ENCODE measurements at regions not wholly inside any gene's neighbourhood (a gene's known extent, or its start where the extent isn't known, plus 50 kb on each side); places are given as distances from the start of the nearest gene placed in this dataset.

DNA sequence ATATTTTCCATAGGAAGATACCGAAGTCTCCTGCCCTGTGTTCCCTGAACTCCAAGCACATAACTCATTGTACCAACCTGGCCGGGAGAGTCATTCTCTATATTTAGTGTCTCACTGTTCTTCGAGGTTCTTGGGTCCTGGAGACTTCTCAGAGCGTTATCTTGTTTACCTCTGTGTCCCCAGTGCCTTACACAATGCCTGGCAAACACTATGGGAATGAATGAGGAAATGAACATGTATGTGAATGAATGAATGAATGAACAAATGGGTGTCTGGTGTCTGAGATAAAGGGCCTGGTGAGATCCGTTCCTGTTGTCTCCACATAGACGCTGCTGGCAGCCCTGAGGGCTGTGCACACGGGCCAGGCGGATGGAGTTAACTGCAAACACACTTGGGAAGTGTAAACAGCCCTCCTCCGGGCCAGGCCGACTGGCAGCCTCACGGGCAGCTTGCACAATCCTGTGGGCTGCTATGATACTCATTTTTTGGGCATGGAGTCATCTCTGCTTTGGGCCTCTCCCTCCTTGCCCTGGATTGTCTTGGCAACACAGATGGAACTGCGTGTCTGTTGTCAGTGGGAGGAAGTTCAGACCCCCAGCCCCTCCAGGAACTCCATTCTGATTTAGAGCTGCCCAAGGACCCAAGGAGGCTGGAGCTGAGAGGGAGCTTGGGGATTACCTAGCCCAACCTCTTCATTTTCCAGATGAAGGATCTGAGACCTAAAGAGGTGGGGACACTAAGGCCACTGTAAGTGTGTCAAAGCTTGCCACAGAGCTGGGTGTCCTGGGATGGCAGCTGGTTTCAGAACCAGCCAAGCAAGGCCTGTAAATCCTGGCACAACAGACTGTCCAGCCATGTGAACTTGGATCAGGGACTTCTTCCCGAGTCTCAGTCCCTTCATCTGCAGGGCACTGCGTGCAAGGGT lies 124.4 kb downstream of the INHBB start (continued):
- TF ChIP-seq, protein P1, sequence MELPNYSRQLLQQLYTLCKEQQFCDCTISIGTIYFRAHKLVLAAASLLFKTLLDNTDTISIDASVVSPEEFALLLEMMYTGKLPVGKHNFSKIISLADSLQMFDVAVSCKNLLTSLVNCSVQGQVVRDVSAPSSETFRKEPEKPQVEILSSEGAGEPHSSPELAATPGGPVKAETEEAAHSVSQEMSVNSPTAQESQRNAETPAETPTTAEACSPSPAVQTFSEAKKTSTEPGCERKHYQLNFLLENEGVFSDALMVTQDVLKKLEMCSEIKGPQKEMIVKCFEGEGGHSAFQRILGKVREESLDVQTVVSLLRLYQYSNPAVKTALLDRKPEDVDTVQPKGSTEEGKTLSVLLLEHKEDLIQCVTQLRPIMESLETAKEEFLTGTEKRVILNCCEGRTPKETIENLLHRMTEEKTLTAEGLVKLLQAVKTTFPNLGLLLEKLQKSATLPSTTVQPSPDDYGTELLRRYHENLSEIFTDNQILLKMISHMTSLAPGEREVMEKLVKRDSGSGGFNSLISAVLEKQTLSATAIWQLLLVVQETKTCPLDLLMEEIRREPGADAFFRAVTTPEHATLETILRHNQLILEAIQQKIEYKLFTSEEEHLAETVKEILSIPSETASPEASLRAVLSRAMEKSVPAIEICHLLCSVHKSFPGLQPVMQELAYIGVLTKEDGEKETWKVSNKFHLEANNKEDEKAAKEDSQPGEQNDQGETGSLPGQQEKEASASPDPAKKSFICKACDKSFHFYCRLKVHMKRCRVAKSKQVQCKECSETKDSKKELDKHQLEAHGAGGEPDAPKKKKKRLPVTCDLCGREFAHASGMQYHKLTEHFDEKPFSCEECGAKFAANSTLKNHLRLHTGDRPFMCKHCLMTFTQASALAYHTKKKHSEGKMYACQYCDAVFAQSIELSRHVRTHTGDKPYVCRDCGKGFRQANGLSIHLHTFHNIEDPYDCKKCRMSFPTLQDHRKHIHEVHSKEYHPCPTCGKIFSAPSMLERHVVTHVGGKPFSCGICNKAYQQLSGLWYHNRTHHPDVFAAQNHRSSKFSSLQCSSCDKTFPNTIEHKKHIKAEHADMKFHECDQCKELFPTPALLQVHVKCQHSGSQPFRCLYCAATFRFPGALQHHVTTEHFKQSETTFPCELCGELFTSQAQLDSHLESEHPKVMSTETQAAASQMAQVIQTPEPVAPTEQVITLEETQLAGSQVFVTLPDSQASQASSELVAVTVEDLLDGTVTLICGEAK (IDR thresholded peaks at IDR 0.05) = no peak
- TF ChIP-seq, protein P1 (CRISPR knock-in tag; IDR thresholded peaks at IDR 0.05) = peak; percentile 31; the same call in 1 of the 2 replicates
- TF ChIP-seq ZNF775 (CRISPR knock-in tag; IDR thresholded peaks at IDR 0.05; ENCODE audit: borderline replicate concordance) (no peak), ZNF335 (CRISPR knock-in tag; IDR thresholded peaks at IDR 0.05) (peak; percentile 90), ZNF136 (CRISPR knock-in tag; IDR thresholded peaks at IDR 0.05; ENCODE audit: low read depth) (peak; percentile 65; the same call in 1 of the 2 replicates), KMT2B (CRISPR knock-in tag; IDR thresholded peaks at IDR 0.05) (peak; percentile 71), EZH2 (conservative IDR thresholded peaks at IDR 0.05; ENCODE audit: low read depth, low read length) (no peak), NR1H2 (CRISPR knock-in tag; IDR thresholded peaks at IDR 0.05; ENCODE audit: borderline replicate concordance, low read depth) (no peak; the same call in 1 of the 2 replicates), REXO4 (CRISPR knock-in tag; IDR thresholded peaks at IDR 0.05; ENCODE audit: borderline replicate concordance) (no peak), ZNF451 (CRISPR knock-in tag; IDR thresholded peaks at IDR 0.05) (no peak), HOXA3 (CRISPR knock-in tag; IDR thresholded peaks at IDR 0.05) (peak; percentile 80), PAWR (CRISPR knock-in tag; IDR thresholded peaks at IDR 0.05; ENCODE audit: borderline replicate concordance) (0 out of 2 replicates have a peak, but pooled peaks have one; percentile 83), ZNF3 (CRISPR knock-in tag; IDR thresholded peaks at IDR 0.05) (peak; percentile 79), MTF2 (CRISPR knock-in tag; IDR thresholded peaks at IDR 0.05; ENCODE audit: borderline replicate concordance) (no peak), IKZF4 (CRISPR knock-in tag; IDR thresholded peaks at IDR 0.05; ENCODE audit: borderline replicate concordance, low read depth, not compliant biosample characterization) (no peak)
- TF ChIP-seq, protein P2, sequence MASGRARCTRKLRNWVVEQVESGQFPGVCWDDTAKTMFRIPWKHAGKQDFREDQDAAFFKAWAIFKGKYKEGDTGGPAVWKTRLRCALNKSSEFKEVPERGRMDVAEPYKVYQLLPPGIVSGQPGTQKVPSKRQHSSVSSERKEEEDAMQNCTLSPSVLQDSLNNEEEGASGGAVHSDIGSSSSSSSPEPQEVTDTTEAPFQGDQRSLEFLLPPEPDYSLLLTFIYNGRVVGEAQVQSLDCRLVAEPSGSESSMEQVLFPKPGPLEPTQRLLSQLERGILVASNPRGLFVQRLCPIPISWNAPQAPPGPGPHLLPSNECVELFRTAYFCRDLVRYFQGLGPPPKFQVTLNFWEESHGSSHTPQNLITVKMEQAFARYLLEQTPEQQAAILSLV (CRISPR knock-in tag; IDR thresholded peaks at IDR 0.05; ENCODE audit: borderline replicate concordance) = no peak
- TF ChIP-seq, protein P3, sequence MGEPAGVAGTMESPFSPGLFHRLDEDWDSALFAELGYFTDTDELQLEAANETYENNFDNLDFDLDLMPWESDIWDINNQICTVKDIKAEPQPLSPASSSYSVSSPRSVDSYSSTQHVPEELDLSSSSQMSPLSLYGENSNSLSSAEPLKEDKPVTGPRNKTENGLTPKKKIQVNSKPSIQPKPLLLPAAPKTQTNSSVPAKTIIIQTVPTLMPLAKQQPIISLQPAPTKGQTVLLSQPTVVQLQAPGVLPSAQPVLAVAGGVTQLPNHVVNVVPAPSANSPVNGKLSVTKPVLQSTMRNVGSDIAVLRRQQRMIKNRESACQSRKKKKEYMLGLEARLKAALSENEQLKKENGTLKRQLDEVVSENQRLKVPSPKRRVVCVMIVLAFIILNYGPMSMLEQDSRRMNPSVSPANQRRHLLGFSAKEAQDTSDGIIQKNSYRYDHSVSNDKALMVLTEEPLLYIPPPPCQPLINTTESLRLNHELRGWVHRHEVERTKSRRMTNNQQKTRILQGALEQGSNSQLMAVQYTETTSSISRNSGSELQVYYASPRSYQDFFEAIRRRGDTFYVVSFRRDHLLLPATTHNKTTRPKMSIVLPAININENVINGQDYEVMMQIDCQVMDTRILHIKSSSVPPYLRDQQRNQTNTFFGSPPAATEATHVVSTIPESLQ (CRISPR knock-in tag; conservative IDR thresholded peaks at IDR 0.05) = no peak
